Astrocyte (in vitro differentiated cells and primary cell): ENCODE measurements at regions not wholly inside any gene's neighbourhood (a gene's known extent, or its start where the extent isn't known, plus 50 kb on each side); places are given as distances from the start of the nearest gene placed in this dataset.
"Not testable (repeated sequence)": the region's sequence is repeated elsewhere in the genome, so short reads cannot be mapped to it uniquely, and the experiment has no call there.

Experiments
- EZH2 ChIP-seq: IDR thresholded peaks from 2 replicates; pipeline ENCODE4 v1.6.1; 2012; ENCODE audit warnings: mild to moderate bottlenecking, low read length, inconsistent platforms; ENCODE audit not compliant: insufficient read depth
- TF ChIP-seq, protein P1 (sequence below): IDR thresholded peaks from 2 replicates; pipeline ENCODE4 v1.5.1; 2011; ENCODE audit warnings: low read depth, mild to moderate bottlenecking, inconsistent platforms, low read length, moderate library complexity; ENCODE audit not compliant: insufficient read depth

GRCh38 chr5:61236715-61237114, 74.4 kb upstream of the SMIM15 start:
- TF ChIP-seq, protein P1, sequence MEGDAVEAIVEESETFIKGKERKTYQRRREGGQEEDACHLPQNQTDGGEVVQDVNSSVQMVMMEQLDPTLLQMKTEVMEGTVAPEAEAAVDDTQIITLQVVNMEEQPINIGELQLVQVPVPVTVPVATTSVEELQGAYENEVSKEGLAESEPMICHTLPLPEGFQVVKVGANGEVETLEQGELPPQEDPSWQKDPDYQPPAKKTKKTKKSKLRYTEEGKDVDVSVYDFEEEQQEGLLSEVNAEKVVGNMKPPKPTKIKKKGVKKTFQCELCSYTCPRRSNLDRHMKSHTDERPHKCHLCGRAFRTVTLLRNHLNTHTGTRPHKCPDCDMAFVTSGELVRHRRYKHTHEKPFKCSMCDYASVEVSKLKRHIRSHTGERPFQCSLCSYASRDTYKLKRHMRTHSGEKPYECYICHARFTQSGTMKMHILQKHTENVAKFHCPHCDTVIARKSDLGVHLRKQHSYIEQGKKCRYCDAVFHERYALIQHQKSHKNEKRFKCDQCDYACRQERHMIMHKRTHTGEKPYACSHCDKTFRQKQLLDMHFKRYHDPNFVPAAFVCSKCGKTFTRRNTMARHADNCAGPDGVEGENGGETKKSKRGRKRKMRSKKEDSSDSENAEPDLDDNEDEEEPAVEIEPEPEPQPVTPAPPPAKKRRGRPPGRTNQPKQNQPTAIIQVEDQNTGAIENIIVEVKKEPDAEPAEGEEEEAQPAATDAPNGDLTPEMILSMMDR = not testable (repeated sequence)
- not testable (repeated sequence) for TF ChIP-seq EZH2
